SKM-1 (cell line): ENCODE measurements at regions not wholly inside any gene's neighbourhood (a gene's known extent, or its start where the extent isn't known, plus 50 kb on each side); places are given as distances from the start of the nearest gene placed in this dataset.
A peak's percentile ranks its signal among the peaks of the same experiment; 100 is the strongest.
"Not testable (repeated sequence)": the region's sequence is repeated elsewhere in the genome, so short reads cannot be mapped to it uniquely, and the experiment has no call there.

Experiments
- DNase-seq: peaks from one replicate; lab custom pipeline; 2025; ENCODE audit not compliant: unreplicated experiment; lab: John Stamatoyannopoulos, UW

DNA sequence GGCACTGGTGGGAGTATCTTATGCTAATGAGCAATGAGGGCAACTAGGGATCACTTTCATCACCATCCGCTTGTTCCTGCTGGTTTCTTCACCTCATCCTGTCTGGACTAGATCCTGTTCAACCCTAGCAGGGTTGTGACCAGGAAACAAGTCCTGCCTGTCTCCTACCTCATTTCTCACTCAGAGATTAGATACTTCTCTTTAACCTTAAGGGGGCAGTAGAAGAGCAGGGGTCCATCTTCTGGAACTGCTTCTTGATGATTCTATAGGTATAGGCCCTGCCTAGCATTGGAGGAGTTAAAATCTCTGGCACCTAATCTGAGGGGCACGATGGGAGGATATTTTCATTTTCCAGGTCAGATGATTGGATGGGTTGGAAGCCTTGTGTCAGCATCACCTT, 415.5 kb downstream of the TGIF2LX start:
- DNase-seq: not testable (repeated sequence)

DNA sequence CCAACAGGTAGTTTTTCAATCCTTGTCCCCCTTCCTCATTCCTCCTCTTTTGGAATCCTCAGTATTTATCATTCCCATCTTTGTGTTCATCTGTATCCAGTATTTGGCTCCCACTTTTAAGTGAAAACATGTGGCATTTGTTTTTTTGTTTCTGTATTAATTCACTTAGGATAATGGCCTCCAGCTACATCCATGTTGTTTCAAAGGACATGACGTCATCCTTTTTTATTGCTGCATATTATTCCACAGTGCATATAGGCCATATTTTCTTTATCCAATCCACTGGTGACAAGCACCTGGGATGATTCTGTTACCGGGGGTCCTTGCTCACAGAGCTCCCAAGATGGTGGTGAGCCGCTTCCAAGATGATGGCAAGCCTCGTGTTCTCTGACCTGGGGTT, 447.9 kb downstream of the TGIF2LX start:
- DNase-seq: not testable (repeated sequence)

DNA sequence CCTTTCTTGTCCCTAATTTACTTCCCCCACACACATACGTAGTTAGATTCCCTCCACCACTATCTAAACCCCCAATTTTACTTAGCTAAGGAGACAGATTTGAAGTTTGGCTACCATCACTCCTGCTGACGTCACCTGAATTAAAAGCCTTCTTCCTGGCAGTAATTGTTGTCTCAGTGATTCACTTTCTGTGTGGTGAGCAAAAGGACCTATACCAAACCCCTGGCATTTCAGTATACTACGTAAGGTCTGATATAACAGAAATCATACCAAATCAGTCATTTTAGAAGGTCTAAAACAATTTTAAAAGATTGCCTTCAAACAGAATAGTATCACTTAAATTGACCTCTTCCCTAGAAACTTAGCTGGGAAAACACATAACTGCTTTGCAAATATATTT, 476.3 kb downstream of the TGIF2LX start:
- DNase-seq: not testable (repeated sequence)

DNA sequence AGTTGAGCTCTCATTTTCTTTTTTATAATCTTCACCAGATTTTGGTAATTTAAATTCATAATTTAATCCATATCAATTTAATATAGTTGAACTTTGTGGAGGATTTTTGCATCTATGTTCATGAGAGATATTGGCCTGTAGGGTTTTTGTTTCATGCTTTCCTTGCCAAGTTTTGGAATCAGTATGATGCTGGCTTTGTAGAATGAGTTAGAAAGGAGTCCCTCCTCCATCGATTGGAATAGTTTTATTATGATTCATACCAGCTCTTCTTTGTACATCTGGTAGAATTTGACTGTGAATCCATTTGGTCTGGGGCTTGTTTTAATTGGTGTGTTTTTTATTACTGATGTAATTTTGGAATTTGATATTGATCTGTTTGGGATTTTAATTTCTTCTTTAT, 480.5 kb downstream of the TGIF2LX start:
- not testable (repeated sequence) for DNase-seq

DNA sequence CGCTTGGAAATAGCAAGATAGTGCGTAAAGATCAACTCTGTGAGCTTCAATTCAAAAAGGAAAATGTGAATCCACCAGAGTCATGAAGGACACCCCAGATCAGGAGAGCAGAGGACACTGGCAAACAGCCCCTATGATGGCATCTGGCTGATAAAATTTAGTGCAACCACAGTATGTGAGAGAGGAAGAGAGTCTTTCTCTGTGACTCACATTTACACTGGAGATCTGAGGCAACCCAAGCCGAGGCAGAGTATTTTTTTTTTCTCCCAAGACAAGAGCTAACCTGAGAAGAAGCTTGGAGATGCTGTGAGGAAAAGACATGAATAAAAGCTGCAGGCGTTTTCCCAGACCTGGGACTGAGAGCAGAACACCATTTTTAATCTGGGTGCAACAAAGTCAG, 482.2 kb downstream of the TGIF2LX start:
- not testable (repeated sequence) for DNase-seq

DNA sequence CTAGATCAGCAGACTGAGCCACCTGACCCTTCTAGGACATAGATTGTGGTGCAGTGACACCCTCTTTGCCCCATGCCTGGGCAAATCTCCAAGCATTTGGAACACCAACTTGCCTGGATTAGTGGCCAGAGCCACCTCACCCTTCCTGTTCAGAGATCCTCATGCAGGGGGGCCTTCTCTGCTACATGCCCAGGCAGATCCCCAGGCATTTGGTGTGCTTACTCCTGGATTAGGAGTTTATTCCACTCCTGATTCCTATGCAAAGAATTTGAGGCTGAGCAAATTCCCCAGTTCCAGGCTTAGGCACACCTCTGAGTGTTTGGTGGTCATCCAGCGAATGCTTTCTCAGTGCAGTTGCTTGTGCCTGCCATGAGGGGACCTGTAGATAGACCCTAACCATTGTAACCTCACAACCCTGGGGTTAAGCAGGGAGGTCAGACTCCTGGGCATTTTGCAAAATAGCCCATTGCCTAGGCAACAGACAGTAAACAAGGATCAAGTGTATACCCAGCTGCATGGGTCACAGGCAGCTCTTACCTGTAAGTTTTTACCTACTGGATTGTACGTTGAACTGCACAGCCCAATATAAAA, 483.2 kb downstream of the TGIF2LX start:
- not testable (repeated sequence) for DNase-seq

DNA sequence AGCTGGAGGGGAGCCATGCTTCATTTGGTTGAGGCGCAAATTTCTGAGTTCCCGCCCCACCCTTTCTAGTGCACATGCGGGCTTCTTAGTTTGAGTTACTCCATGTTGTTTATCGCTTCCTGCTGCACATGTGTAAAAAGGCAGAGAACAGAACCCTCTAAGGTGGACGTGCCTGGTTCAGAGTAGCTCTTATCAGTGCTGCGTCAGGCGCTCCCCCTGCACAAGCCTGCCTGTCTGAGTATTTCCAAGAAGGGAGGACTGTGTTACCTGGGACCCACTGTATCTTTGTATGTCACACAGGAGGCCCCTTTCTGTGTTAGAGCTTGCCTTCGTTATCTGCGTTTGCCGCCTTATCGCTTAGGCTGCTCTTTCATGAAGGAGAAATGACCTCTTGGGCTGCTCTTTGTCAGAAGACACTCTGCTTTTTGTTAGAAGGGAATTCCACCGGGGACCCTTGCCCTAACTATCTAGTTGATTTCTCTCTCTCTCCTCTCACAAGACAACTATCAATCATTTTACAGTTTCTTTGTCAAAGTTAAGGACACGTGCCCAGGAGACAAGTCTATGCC, 532.1 kb downstream of the TGIF2LX start:
- DNase-seq: not testable (repeated sequence)

DNA sequence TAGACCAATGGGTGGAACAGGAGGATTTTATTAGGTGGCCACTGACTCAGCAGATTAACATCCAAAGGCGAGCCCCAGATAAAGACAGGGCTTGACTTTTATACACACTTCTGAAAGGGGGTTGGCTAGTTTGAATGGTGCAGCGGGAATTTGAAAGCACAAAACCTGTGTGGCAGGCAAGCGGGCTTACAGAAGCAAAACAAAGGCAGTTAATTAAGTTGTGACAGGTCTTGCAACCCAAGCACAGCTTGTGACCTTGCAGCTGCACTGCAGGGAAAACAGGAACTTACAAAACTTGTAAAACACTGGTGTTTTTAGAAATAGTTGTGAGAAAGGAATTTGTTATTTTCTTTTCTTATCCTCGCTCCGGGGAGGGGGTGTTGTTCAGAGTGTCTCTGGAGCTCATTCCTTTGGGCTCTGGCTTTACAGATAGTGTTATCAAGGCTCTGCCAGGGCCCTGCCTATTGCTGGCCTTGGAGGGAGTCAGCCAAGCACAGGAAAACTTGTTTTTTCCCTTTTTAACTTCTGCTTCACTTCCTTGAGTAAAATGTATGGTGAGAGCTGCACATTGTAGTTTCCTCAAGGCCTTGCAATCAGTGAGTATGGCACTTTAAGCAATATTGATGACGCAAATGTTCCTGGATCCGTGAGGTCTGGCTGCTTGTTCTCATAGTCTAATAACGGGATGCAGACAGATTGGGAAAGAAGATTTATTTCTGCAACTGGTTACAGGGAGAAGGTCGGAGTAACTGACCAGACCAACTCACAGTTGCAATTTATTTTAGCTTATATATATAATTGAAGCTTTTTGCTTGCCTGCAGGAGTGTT, 536.6 kb downstream of the TGIF2LX start:
- peak; percentile 6 for DNase-seq

DNA sequence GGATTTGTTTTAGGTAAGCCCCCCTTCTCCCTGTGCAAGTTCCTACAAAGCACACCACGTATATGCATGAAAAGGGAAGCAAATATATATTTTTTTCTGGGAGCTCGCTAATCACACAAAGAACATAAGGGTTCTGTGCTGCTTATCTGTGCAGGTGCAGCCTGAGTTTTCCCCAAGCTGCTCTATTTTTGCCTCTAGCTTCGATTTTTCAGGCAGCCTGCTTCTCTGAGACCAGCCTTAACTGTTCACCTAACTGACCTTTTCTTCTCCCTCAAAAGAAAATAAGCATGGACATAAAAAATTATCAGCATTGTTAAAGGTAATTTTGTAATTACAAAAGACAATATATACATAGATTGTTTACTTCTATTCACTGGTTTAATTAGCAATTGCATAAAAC, 552.7 kb downstream of the TGIF2LX start:
- DNase-seq: not testable (repeated sequence)

DNA sequence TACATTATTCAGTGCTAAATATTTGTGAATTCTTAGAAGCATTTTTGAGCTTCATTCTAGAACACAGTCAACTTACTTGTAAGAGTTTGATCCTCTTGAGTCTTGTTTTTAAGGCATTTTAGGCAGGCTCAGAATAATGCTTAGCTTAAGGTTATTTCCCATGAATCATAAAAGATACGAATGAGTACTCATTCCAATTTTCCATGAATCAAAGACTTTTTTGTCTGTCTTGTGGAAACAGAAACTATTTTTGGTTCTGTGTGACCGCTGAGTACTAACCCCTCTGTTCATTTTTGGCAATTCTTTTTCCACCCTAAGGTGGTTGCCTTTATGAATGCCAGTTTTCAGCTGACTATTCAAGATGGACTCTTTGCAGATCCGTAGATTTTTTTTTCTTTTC, 563.7 kb downstream of the TGIF2LX start:
- DNase-seq: not testable (repeated sequence)

DNA sequence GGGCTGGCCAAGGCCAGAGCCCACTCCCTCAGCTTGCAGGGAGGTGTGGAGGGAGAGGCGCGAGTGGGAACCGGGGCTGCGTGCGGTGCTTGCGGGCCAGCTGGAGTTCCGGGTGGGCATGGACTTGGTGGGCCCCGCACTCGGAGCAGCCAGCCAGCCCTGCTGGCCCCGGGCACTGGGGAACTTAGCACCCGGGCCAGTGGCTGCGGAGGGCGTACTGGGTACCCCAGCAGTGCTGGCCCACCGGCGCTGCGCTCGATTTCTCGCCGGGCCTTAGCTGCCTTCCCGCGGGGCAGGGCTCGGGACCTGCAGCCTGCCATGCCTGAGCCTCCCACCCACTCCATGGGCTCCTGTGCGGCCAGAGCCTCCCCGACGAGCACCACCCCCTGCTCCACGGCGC, 599.6 kb downstream of the TGIF2LX start:
- not testable (repeated sequence) for DNase-seq

DNA sequence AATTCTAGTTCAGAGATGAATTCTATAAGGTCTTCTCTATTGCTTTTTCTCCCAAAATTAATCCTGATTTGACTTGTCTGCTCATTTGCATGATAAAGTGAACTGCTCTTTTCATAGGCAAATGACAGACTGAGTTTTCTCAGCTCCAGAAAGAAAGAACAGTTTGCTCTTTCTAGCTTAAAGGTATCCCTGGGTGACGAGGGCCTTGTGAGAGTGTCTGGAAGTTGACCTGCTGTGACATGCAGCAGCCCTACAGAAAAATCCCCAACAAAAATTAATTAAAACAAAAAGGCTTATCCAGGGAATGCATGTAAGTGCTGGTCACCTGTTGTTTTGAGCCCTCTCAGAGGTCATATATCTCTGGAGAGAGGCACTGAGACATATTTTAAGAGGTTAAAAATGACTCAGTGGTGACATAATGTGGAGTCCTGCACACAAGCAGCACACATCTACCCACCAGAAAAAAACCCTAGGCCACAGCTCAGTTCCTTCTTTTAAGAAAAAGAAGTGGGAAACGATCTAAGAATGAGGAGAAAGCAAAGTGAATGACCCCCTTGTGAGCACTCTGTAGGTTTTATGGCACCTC, 602.8 kb downstream of the TGIF2LX start:
- DNase-seq: not testable (repeated sequence)
